ENCODE measurements at regions not wholly inside any gene's neighbourhood (a gene's known extent, or its start where the extent isn't known, plus 50 kb on each side); places are given as distances from the start of the nearest gene placed in this dataset.

DNA sequence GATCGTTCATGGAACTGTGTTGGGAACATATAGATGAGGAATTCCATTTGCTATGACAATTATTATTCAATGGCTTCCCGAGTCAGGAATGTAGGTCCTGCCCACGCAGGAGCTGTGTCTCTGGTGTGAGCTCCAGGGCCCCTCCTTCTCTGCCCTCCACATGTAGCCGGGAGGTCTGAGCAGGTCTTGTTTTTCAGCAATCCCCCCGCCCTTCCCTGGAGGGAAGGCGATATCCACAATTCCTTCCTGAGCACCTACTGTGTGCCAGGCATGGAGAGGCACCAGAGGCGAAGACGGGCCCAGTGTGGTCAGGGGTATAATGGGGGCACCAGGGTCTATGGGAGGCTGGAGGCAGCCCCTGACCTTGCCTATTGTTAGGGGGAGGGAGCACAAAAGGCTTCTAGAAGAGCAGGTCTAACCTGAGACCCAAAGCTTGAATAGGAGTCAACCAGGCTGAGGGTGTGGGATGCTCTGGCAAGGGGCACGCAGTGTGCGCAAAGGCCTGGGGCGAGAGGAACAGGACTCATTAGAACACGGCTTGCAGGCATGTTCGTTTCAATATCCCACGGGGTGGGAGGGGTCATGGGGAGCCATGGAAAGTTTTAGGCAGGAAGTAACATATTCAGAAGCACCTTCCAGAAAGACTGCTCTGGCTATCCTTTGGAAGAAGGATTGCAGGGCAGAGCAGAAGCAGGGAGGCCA lies 154.9 kb downstream of the C9orf50 start:
- TF ChIP-seq, protein P1, sequence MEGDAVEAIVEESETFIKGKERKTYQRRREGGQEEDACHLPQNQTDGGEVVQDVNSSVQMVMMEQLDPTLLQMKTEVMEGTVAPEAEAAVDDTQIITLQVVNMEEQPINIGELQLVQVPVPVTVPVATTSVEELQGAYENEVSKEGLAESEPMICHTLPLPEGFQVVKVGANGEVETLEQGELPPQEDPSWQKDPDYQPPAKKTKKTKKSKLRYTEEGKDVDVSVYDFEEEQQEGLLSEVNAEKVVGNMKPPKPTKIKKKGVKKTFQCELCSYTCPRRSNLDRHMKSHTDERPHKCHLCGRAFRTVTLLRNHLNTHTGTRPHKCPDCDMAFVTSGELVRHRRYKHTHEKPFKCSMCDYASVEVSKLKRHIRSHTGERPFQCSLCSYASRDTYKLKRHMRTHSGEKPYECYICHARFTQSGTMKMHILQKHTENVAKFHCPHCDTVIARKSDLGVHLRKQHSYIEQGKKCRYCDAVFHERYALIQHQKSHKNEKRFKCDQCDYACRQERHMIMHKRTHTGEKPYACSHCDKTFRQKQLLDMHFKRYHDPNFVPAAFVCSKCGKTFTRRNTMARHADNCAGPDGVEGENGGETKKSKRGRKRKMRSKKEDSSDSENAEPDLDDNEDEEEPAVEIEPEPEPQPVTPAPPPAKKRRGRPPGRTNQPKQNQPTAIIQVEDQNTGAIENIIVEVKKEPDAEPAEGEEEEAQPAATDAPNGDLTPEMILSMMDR (conservative IDR thresholded peaks at IDR 0.05; ENCODE audit: low read depth, low read length) = no peak
- TF ChIP-seq POLR2A (IDR thresholded peaks at IDR 0.05; ENCODE audit: low read depth, low read length) (no peak), BHLHE40 (IDR thresholded peaks at IDR 0.05; ENCODE audit: low read depth, low read length) (no peak), NFE2L2 (IDR thresholded peaks at IDR 0.05; ENCODE audit: low read depth, low read length) (no peak), CEBPB (IDR thresholded peaks at IDR 0.05; ENCODE audit: low read depth, low read length) (no peak), RFX5 (IDR thresholded peaks at IDR 0.05; ENCODE audit: low read depth, low read length) (no peak), MAZ (IDR thresholded peaks at IDR 0.05; ENCODE audit: borderline replicate concordance, low read depth, low read length) (no peak), FOS (IDR thresholded peaks at IDR 0.05; ENCODE audit: low read depth, low read length) (no peak), SMC3 (IDR thresholded peaks at IDR 0.05; ENCODE audit: low read depth, low read length) (no peak)
- TF ChIP-seq, protein P2, sequence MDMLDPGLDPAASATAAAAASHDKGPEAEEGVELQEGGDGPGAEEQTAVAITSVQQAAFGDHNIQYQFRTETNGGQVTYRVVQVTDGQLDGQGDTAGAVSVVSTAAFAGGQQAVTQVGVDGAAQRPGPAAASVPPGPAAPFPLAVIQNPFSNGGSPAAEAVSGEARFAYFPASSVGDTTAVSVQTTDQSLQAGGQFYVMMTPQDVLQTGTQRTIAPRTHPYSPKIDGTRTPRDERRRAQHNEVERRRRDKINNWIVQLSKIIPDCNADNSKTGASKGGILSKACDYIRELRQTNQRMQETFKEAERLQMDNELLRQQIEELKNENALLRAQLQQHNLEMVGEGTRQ (IDR thresholded peaks at IDR 0.05; ENCODE audit: low read depth, low read length) = no peak
